GM12873 (cell line): ENCODE measurements at regions not wholly inside any gene's neighbourhood (a gene's known extent, or its start where the extent isn't known, plus 50 kb on each side); places are given as distances from the start of the nearest gene placed in this dataset.

ENCODE experiments used
- TF ChIP-seq, protein P1 (sequence below): IDR thresholded peaks from 2 replicates; pipeline ENCODE4 v1.5.1; 2012; ENCODE audit warnings: low read depth, mild to moderate bottlenecking, moderate library complexity, low read length, control low read depth; ENCODE audit not compliant: insufficient read depth; ENCODE audit errors: missing control alignments

DNA sequence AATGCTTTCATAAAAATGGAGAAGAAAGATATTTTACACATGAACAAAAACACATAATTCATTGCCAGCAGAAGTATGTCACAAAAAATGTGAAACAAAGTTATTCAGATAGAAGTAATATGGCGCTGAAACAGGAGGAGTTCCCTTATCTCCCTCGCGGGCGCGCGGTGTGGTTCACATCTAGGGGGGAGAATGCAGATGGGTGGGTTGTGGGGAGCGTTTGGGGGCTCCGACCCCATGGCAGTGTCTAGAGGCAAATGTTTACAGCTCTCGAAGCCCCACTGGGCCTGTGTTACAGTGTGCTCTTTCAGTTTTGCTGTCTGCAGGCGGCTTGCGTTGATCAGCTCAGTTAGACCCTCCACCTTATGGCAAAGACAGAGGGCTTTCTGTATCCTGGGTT, 297.5 kb downstream of the CGGBP1 start:
- TF ChIP-seq, protein P1, sequence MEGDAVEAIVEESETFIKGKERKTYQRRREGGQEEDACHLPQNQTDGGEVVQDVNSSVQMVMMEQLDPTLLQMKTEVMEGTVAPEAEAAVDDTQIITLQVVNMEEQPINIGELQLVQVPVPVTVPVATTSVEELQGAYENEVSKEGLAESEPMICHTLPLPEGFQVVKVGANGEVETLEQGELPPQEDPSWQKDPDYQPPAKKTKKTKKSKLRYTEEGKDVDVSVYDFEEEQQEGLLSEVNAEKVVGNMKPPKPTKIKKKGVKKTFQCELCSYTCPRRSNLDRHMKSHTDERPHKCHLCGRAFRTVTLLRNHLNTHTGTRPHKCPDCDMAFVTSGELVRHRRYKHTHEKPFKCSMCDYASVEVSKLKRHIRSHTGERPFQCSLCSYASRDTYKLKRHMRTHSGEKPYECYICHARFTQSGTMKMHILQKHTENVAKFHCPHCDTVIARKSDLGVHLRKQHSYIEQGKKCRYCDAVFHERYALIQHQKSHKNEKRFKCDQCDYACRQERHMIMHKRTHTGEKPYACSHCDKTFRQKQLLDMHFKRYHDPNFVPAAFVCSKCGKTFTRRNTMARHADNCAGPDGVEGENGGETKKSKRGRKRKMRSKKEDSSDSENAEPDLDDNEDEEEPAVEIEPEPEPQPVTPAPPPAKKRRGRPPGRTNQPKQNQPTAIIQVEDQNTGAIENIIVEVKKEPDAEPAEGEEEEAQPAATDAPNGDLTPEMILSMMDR: no peak

DNA sequence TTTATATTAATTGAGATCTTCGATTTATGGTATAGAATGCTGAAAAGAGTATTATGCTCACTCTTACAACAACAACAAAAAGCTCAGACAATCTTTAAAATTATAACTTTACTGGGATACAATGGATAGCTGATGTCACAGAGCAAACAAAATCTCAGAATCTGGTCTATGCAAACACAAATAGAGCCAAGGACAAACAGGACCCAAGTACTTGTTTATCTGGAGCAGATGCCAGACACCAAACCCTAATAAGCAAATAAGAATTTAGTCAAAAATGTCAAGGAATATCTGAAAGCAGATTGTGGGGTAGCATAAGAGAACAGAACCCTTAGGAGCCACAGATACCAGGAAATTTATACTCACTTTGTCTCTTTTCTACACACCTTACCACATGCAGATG, 302.2 kb downstream of the CGGBP1 start:
- TF ChIP-seq, protein P1: no peak

DNA sequence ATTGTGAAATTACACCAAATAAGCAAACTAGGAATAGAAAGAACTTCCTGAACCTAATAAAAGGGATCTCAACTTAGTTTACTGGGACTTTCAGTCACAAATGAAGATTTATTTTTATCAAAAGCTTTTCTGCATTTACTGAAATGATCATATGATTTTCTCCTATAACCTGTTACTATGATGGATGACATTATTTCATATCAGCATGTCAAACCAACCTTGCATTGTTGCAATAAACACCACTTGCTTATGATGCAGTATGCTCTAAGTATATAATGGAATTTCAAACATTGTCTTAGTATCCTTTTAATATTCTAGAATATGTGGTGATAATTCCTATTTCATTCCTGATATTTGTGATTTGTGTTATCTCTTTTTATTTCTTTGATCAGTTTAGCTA, 303.0 kb downstream of the CGGBP1 start:
- TF ChIP-seq, protein P1: no peak

GRCh38 chr3:87742250-87742649, 316.6 kb downstream of the CGGBP1 start:
- TF ChIP-seq, protein P1: no peak

GRCh38 chr3:87733671-87734367, 325.0 kb downstream of the CGGBP1 start:
- TF ChIP-seq, protein P1: no peak

GRCh38 chr3:87732294-87732693, 326.5 kb downstream of the CGGBP1 start:
- TF ChIP-seq, protein P1: no peak

GRCh38 chr3:87727783-87728182, 331.0 kb downstream of the CGGBP1 start:
- TF ChIP-seq, protein P1: no peak
